Mucosa of rectum (tissue), 2 donors: ENCODE measurements at regions not wholly inside any gene's neighbourhood (a gene's known extent, or its start where the extent isn't known, plus 50 kb on each side); places are given as distances from the start of the nearest gene placed in this dataset.

Experiments used
- H3K27ac ChIP-seq, 2 donors: one replicate each; pipeline ENCODE4 v1.7.0; 2013; ENCODE audit warnings: inconsistent platforms in 2 of 2, low read depth in 2 of 2, low read length in 2 of 2
- H3K27me3 ChIP-seq, 2 donors: one replicate each; pipeline ENCODE4 v1.7.0; 2013; ENCODE audit warnings: low read length in 2 of 2; ENCODE audit not compliant: control insufficient read depth in 2 of 2, insufficient read depth in 2 of 2
- H3K36me3 ChIP-seq, 2 donors: one replicate each; pipeline ENCODE4 v1.7.0; 2013; ENCODE audit warnings: low read length in 2 of 2; ENCODE audit not compliant: control insufficient read depth in 2 of 2, insufficient read depth in 2 of 2
- H3K4me1 ChIP-seq, 2 donors: one replicate each; pipeline ENCODE4 v1.7.0; 2013; ENCODE audit warnings: low read length in 2 of 2, mild to moderate bottlenecking in 1 of 2; ENCODE audit not compliant: control insufficient read depth in 2 of 2, insufficient read depth in 2 of 2
- H3K4me3 ChIP-seq, 2 donors: one replicate each; pipeline ENCODE4 v1.7.0; 2013; ENCODE audit warnings: low read length in 2 of 2
- H3K9ac ChIP-seq, 2 donors: one replicate each; pipeline ENCODE4 v1.7.0; 2013; ENCODE audit warnings: low read length in 2 of 2, low read depth in 1 of 2, mild to moderate bottlenecking in 1 of 2
- H3K9me3 ChIP-seq, 2 donors: one replicate each; pipeline ENCODE4 v1.7.0; 2013; ENCODE audit warnings: low read length in 2 of 2; ENCODE audit not compliant: control insufficient read depth in 2 of 2
- donor health status: healthy.
- donor health status: Normal muscosa, but diverticular disease.

DNA sequence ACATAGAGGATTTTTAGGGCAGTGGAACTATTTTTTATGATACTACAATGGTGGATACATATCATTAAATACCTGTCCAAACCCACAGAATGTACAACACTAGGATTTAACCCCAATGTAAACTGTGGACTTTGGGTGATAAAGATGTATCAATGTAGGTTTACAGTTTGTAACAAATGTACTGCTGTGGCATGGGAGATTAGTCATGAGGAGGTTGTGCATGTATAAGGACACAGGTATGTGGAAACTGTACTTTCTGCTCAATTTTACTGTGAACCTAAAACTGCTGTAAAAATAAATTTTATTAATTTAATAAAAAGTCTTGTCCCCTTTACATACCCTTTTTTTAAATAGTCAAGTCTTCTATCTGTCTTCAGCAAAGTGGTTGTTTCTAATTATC lies 322.5 kb upstream of the EPHA3 start:
- H3K9me3 ChIP-seq = no peaks in the 10 kb centered on the region
- no peaks in the 10 kb centered on the region for H3K4me1 ChIP-seq
- H3K27ac ChIP-seq = no peak overlapping the region
- no peak overlapping the region for H3K9ac ChIP-seq
- H3K27me3 ChIP-seq = no peaks in the 10 kb centered on the region
- no peak overlapping the region for H3K4me3 ChIP-seq
- H3K36me3 ChIP-seq = no peaks in the 10 kb centered on the region

- no peaks in the 10 kb centered on the region for H3K27me3 ChIP-seq
- no peaks in the 10 kb centered on the region for H3K4me1 ChIP-seq
- no peak overlapping the region for H3K4me3 ChIP-seq
- H3K9ac ChIP-seq = no peak overlapping the region
- no peak overlapping the region for H3K27ac ChIP-seq
- H3K9me3 ChIP-seq = no peaks in the 10 kb centered on the region
- H3K36me3 ChIP-seq = no peaks in the 10 kb centered on the region
These were observed 321.6 kb upstream of the EPHA3 start for GRCh38 chr3:88785841-88786240.

- Histone ChIP-seq H3K4me3 (no peak overlapping the region), H3K4me1 (no peaks in the 10 kb centered on the region), H3K36me3 (no peaks in the 10 kb centered on the region), H3K9me3 (peaks cover 0 to 2% of the 10 kb centered on the region in 2 donors), H3K27me3 (no peaks in the 10 kb centered on the region), H3K9ac (no peak overlapping the region), H3K27ac (no peak overlapping the region)
These were observed 311.9 kb upstream of the EPHA3 start for GRCh38 chr3:88795503-88795902.

DNA sequence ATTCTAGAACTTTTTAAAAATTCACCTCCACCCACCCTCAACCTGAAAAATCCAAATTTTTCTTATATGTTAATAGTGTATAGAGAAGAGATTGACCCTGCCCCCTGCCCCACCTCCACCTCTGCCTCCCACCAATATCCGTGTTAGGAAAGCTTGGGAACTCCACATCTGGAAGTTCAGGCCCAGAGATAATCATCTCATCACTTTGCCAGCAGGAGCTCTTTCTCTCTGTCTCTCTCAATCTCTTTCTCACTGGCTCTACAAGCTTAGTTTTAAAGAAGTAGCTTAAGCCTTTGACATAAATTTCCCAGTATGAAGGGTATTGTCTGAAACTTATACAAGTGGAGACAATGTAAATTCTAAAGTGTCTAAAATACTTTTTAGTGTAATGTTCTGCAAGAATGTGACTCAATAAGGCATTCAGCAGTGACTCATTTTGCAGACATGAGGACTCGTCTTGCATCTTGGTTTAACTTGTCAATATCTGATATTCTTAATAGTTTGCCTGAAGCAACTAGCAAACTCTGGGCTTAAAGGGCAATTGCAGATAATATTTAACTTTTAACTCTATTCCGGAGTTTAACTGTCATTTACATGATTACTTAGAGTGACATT lies 299.8 kb upstream of the EPHA3 start:
- H3K4me1 ChIP-seq = no peaks in the 10 kb centered on the region
- H3K27ac ChIP-seq = no peak overlapping the region
- H3K4me3 ChIP-seq = no peak overlapping the region
- H3K36me3 ChIP-seq = no peaks in the 10 kb centered on the region
- no peaks in the 10 kb centered on the region for H3K27me3 ChIP-seq
- no peak overlapping the region for H3K9ac ChIP-seq
- H3K9me3 ChIP-seq = no peaks in the 10 kb centered on the region

GRCh38 chr3:88809993-88810392 lies 297.4 kb upstream of the EPHA3 start:
- Histone ChIP-seq H3K36me3 (no peaks in the 10 kb centered on the region), H3K9me3 (no peaks in the 10 kb centered on the region), H3K27ac (no peak overlapping the region), H3K27me3 (no peaks in the 10 kb centered on the region), H3K4me3 (no peak overlapping the region), H3K4me1 (no peaks in the 10 kb centered on the region), H3K9ac (no peak overlapping the region)

DNA sequence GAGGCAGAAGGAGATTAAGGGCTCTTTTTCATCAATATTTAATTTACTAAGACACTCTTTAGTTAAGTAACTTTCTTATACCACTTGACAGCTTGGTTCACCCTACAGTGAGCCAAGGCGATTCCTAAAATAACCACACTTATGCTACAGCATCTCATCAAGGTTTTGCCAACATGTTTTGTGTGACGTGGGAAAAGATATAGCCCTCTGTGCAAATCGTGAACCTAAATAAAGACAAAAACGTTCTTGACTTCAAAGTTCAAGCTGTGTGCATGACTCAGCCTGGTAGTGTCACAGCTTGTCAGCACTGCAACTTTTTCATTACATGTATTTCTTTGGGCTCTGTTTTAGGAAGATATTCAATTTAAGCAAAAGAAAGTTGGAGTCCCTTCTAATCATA lies 297.0 kb upstream of the EPHA3 start:
- Histone ChIP-seq H3K27ac (no peak overlapping the region), H3K36me3 (no peaks in the 10 kb centered on the region), H3K9me3 (no peaks in the 10 kb centered on the region), H3K4me3 (no peak overlapping the region), H3K4me1 (no peaks in the 10 kb centered on the region), H3K9ac (no peak overlapping the region), H3K27me3 (no peaks in the 10 kb centered on the region)

DNA sequence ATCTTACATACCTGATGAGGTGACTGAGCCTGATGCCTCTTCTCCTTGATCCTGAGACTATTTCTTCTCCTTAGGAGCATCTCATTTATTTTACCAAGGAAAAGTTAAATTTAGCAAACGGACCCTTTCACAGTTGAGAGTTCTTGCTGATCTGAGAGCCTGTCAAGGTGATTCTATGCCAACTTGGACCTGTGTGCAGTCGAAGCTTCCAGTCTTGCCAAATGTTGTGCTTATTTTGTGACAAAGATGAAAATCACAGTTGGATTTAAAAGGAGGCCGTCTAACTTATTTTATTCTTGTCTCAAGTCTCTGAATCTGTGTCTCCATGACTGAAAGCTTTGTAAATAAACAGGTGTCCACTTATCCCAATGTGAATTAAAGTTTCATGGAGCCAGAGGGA lies 296.3 kb upstream of the EPHA3 start:
- H3K4me3 ChIP-seq = no peak overlapping the region
- H3K9me3 ChIP-seq = no peaks in the 10 kb centered on the region
- H3K4me1 ChIP-seq = no peaks in the 10 kb centered on the region
- no peaks in the 10 kb centered on the region for H3K36me3 ChIP-seq
- no peaks in the 10 kb centered on the region for H3K27me3 ChIP-seq
- no peak overlapping the region for H3K27ac ChIP-seq
- no peak overlapping the region for H3K9ac ChIP-seq

DNA sequence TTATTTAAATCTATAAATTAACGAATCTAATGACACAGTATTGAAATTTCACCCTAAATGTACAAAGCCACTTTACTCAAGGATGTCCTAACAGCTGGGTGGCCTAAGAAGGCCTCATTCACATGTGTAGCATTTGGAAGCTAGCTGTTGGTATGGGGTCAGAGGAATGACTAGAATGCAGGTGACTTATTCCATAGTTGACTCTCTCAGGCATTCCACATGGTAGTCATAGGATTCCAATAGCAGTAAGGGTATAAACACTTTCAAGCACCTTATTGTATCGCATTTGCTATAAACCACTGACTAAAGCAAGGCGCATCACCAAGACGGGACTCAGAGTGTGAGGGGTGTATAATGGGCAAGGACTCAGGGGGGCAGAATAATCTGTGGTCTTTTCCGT lies 294.8 kb upstream of the EPHA3 start:
- Histone ChIP-seq H3K9me3 (no peaks in the 10 kb centered on the region), H3K36me3 (no peaks in the 10 kb centered on the region), H3K9ac (no peak overlapping the region), H3K27me3 (no peaks in the 10 kb centered on the region), H3K4me3 (no peak overlapping the region), H3K4me1 (no peaks in the 10 kb centered on the region), H3K27ac (no peak overlapping the region)

- Histone ChIP-seq H3K4me1 (no peaks in the 10 kb centered on the region), H3K27me3 (no peaks in the 10 kb centered on the region), H3K9ac (no peak overlapping the region), H3K27ac (no peak overlapping the region), H3K9me3 (no peaks in the 10 kb centered on the region), H3K36me3 (no peaks in the 10 kb centered on the region), H3K4me3 (no peak overlapping the region)
These were observed 291.0 kb upstream of the EPHA3 start for GRCh38 chr3:88816445-88816844.

- Histone ChIP-seq H3K27ac (no peak overlapping the region), H3K9me3 (no peaks in the 10 kb centered on the region), H3K36me3 (no peaks in the 10 kb centered on the region), H3K4me1 (no peaks in the 10 kb centered on the region), H3K9ac (no peak overlapping the region), H3K4me3 (no peak overlapping the region), H3K27me3 (no peaks in the 10 kb centered on the region)
These were observed 282.5 kb upstream of the EPHA3 start for GRCh38 chr3:88824666-88825564.
